Adrenal gland (tissue), 9 donors: ENCODE measurements at regions not wholly inside any gene's neighbourhood (a gene's known extent, or its start where the extent isn't known, plus 50 kb on each side); places are given as distances from the start of the nearest gene placed in this dataset.

Source experiments
- DNase-seq, 7 donors: peaks; one replicate each; pipeline ENCODE4 v3.0.0-alpha.2; 2019 to 2020
- H3K27ac ChIP-seq, 5 donors: fragments of 200-600 bp; sonication (generic) in 4 of 5; 1 replicate in 3 of 5; 2 replicates in 2 of 5; pipeline versions ENCODE4 v1.5.1 to v1.8.0; 2016 to 2020; ENCODE audit warnings: mild to moderate bottlenecking in 1 of 5
- H3K27me3 ChIP-seq: fragments of 200-600 bp; 2 replicates; pipeline ENCODE4 v1.8.0; 2021
- H3K36me3 ChIP-seq, 2 donors: fragments of 200-600 bp; replicated peaks in 1 of 2; 1 replicate in 1 of 2; 2 replicates in 1 of 2; pipeline versions ENCODE4 v1.5.1 to v1.8.0; 2018 to 2022
- H3K4me1 ChIP-seq, 2 donors: fragments of 200-600 bp; replicated peaks in 1 of 2; 1 replicate in 1 of 2; 2 replicates in 1 of 2; pipeline versions ENCODE4 v1.5.1 to v1.8.0; 2018 to 2021
- H3K4me3 ChIP-seq, 4 donors: fragments of 200-600 bp; sonication (generic) in 3 of 4; one replicate each; pipeline ENCODE4 v1.5.1; 2016 to 2018
- H3K9me3 ChIP-seq, 3 donors: fragments of 200-600 bp; sonication (generic) in 1 of 3; replicated peaks in 1 of 3; 1 replicate in 2 of 3; 2 replicates in 1 of 3; pipeline versions ENCODE4 v1.5.1 to v1.8.0; 2016 to 2021
- CTCF ChIP-seq, 6 experiments: fragments of 450-650 bp in 4 of 6; fragments of 200-600 bp in 2 of 6; sonication (generic) in 1 of 6; IDR thresholded peaks; 1 replicate in 5 of 6; 2 replicates in 1 of 6; pipeline versions ENCODE4 v1.5.1 to v1.8.0; 2016 to 2021; ENCODE audit warnings: antibody characterized with exemption in 6 of 6, mild to moderate bottlenecking in 2 of 6, moderate library complexity in 1 of 6
- POLR2A ChIP-seq, 2 donors: fragments of 450-650 bp; IDR thresholded peaks; one replicate each; pipeline ENCODE4 v1.6.1; 2017; ENCODE audit warnings: antibody characterized with exemption in 2 of 2, mild to moderate bottlenecking in 2 of 2, moderate library complexity in 1 of 2
- WGBS, 4 donors: extraction: QIAGEN DNeasy Blood & Tissue Kit in 2 of 4; methylation state at CpG; one replicate each; pipeline versions ENCODE4 v1.1.5 to v1.1.7; 2013 to 2017; 5-methylcytosine and 5-hydroxymethylcytosine counted together
- intact Hi-C, 2 donors: fragments of 100-400 bp; cut with DNase I; formaldehyde crosslinking; loops; one replicate each; pipeline versions ENCODE4 v1.14.1 to v1.15.0; 2022 to 2023
- donor health status: healthy with polysubstance abuse.
- donor health status: Bipolar disorder and iron deficiency.
- donor health status: DM: yes; HTN: yes; CAD: no.
- donor health status: DM: no; HTN: no; CAD: no.
- donor health status: DM: no; HTN: no; CAD: no.

DNA sequence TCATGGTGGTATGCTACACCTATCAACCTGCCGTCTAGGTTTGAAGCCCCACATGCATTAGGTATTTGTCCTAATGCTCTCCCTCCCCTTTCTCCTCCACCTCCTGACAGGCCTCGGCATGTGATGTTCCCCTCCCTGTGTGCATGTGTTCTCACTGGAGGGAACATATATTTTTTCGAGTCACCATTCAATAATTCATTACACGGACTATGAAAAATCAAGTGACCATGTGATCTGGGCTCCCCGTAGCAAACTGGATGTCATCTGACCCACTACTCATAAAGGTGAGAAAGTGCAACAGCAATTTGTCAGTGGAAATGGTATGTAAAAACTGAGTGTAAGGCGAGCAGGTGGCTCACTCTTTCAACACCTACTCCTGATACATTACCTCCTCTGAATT is 224.3 kb upstream of the RASGRP1 start:
- 78 to 83% (median 80%) methylated on average over 6 of the region's 6 CpGs for WGBS, 4 donors
- no peaks in the 10 kb centered on the region for H3K27me3 ChIP-seq

GRCh38 chr15:38789566-38789965 is 225.0 kb upstream of the RASGRP1 start:
- no peak overlapping the region for H3K4me3 ChIP-seq
- no peak for TF ChIP-seq CTCF (IDR thresholded peaks at IDR 0.05)
- no peak for TF ChIP-seq POLR2A (IDR thresholded peaks at IDR 0.05)
- H3K27ac ChIP-seq: no peak overlapping the region
- intact Hi-C loops: no loop called here
- WGBS, 4 donors: 76 to 87% (median 80%) methylated on average over 3 of the region's 3 CpGs
- no peaks in the 10 kb centered on the region for H3K9me3 ChIP-seq
- H3K36me3 ChIP-seq: no peaks in the 10 kb centered on the region
- no peak for DNase-seq
- no peaks in the 10 kb centered on the region for H3K4me1 ChIP-seq
- H3K27me3 ChIP-seq: no peaks in the 10 kb centered on the region

More for the DNA sequence above, 224.3 kb upstream of the RASGRP1 start:
- no peak overlapping the region for H3K4me3 ChIP-seq
- no peak for DNase-seq
- no peaks in the 10 kb centered on the region for H3K4me1 ChIP-seq
- TF ChIP-seq POLR2A (IDR thresholded peaks at IDR 0.05) (no peak), CTCF (IDR thresholded peaks at IDR 0.05) (no peak)
- H3K27ac ChIP-seq: no peak overlapping the region
- intact Hi-C loops: no loop called here
- no peaks in the 10 kb centered on the region for H3K36me3 ChIP-seq
- no peaks in the 10 kb centered on the region for H3K9me3 ChIP-seq

- Histone ChIP-seq H3K27ac (no peak overlapping the region), H3K36me3 (no peaks in the 10 kb centered on the region), H3K4me3 (no peak overlapping the region), H3K4me1 (no peaks in the 10 kb centered on the region), H3K9me3 (no peaks in the 10 kb centered on the region), H3K27me3 (no peaks in the 10 kb centered on the region)
- no peak for DNase-seq
- intact Hi-C loops: no loop called here
- TF ChIP-seq POLR2A (IDR thresholded peaks at IDR 0.05) (no peak), CTCF (IDR thresholded peaks at IDR 0.05) (no peak)
- 32 to 46% (median 42%) methylated on average over 4 of the region's 4 CpGs for WGBS, 4 donors
Observed at GRCh38 chr15:38793206-38793810, 228.7 kb upstream of the RASGRP1 start.

- H3K9me3 ChIP-seq: no peaks in the 10 kb centered on the region
- no peaks in the 10 kb centered on the region for H3K36me3 ChIP-seq
- no peaks in the 10 kb centered on the region for H3K4me1 ChIP-seq
- no peak for TF ChIP-seq CTCF (IDR thresholded peaks at IDR 0.05)
- no peak for TF ChIP-seq POLR2A (IDR thresholded peaks at IDR 0.05)
- intact Hi-C loops: no loop called here
- DNase-seq: no peak
- H3K4me3 ChIP-seq: no peak overlapping the region
- 33 to 61% (median 49%) methylated on average over 3 of the region's 3 CpGs for WGBS, 4 donors
- H3K27me3 ChIP-seq: no peaks in the 10 kb centered on the region
- no peak overlapping the region for H3K27ac ChIP-seq
Observed at GRCh38 chr15:38795471-38796245, 231.0 kb upstream of the RASGRP1 start.
